ENCODE measurements at regions not wholly inside any gene's neighbourhood (a gene's known extent, or its start where the extent isn't known, plus 50 kb on each side); places are given as distances from the start of the nearest gene placed in this dataset.

DNA sequence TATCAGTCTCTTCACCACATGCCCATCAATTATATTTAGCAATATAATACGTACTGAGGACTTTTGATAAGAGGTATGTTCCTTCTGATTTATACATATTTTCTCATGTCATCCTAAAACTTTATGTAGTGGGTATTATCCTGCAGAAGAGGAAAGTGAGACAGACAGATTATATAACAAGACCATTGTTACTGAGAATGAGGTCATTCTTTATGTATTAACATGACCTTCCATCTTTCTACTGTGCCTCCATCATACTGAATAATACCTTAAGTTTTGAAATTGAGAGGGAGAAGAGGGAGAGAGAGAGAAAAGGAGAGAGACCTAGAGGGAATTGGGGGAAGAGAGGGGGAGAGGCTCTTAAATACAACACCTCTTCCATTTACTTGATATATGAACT is 90.9 kb upstream of the CARMIL1 start:
- intact Hi-C loops (cut with micrococcal nuclease; ENCODE audit: unreplicated experiment), result no loop called here
- H3K4me1 ChIP-seq (ENCODE audit: insufficient read depth, low read length), result no peaks in the 10 kb centered on the region
- H4K20me1 ChIP-seq (ENCODE audit: insufficient read depth, low read length), result no peaks in the 10 kb centered on the region
- no peak overlapping the region for H3K4me3 ChIP-seq (replicated peaks in 1 of 3; ENCODE audit: insufficient read depth in 1 of 3, low read depth in 2 of 3, low read length in 3 of 3)
- H3K27ac ChIP-seq (ENCODE audit: extremely low read length, insufficient read depth, low read length), result no peak overlapping the region
- no peak overlapping the region for H2AFZ ChIP-seq (ENCODE audit: low read length)
- DNase-seq (ENCODE audit: low spot score), result no peak
- WGBS (ENCODE audit: low lambda C conversion rate), result 4% methylated on average over 1 of the region's 1 CpG
- ChIA-PET POLR2A (no interaction called here), CTCF (ENCODE audit: low intra/inter-chr PET ratio, low total read pairs) (no interaction called here)
- FAIRE-seq, result no peak
- 0 out of 5 replicates have a peak, but pooled peaks cover 0 to 4% of the 10 kb centered on the region in 2 experiments for H3K27me3 ChIP-seq (ENCODE audit: control insufficient read depth in 1 of 2, insufficient read depth in 2 of 2, low read length in 2 of 2)
- in situ Hi-C loops (cut with HindIII; ENCODE audit: extremely low pct_ligation_motif_present, low pct_unique_long_range_greater_than_20kb), result no loop called here
- ATAC-seq, result no peak
- TF ChIP-seq SETDB1 (CRISPR knock-in tag; IDR thresholded peaks at IDR 0.05; ENCODE audit: borderline replicate concordance), result no peak
- peak; percentile 74 for TF ChIP-seq ATF7 (IDR thresholded peaks at IDR 0.05)
- no peak for TF ChIP-seq ATF7 (CRISPR knock-in tag; IDR thresholded peaks at IDR 0.05)
- no peak for TF ChIP-seq MEIS1 (CRISPR knock-in tag; IDR thresholded peaks at IDR 0.05; ENCODE audit: borderline replicate concordance)
- no peak for TF ChIP-seq HNRNPLL (IDR thresholded peaks at IDR 0.05; ENCODE audit: low read depth, low read length, poor library complexity, severe bottlenecking)
- no peak for TF ChIP-seq BCLAF1 (IDR thresholded peaks at IDR 0.05)
- TF ChIP-seq, protein P1, sequence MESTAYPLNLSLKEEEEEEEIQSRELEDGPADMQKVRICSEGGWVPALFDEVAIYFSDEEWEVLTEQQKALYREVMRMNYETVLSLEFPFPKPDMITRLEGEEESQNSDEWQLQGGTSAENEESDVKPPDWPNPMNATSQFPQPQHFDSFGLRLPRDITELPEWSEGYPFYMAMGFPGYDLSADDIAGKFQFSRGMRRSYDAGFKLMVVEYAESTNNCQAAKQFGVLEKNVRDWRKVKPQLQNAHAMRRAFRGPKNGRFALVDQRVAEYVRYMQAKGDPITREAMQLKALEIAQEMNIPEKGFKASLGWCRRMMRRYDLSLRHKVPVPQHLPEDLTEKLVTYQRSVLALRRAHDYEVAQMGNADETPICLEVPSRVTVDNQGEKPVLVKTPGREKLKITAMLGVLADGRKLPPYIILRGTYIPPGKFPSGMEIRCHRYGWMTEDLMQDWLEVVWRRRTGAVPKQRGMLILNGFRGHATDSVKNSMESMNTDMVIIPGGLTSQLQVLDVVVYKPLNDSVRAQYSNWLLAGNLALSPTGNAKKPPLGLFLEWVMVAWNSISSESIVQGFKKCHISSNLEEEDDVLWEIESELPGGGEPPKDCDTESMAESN (CRISPR knock-in tag; conservative IDR thresholded peaks at IDR 0.05), result no peak
- TF ChIP-seq AGO1 (IDR thresholded peaks at IDR 0.05; ENCODE audit: low read depth, low read length, poor library complexity, severe bottlenecking), result no peak
- TF ChIP-seq CEBPG (CRISPR knock-in tag; IDR thresholded peaks at IDR 0.05), result no peak
- TF ChIP-seq NPAS2 (CRISPR knock-in tag; IDR thresholded peaks at IDR 0.05; ENCODE audit: borderline replicate concordance), result no peak
- no peak overlapping the region for H3K9ac ChIP-seq (ENCODE audit: insufficient read depth, low read depth, low read length)
- BruUV-seq (replicated peaks), result no TSS peak
- no peaks in the 10 kb centered on the region for H3K9me3 ChIP-seq (ENCODE audit: low read length)
- no peaks in the 10 kb centered on the region for H3K79me2 ChIP-seq (ENCODE audit: insufficient read depth, low read length)
- no peaks in the 10 kb centered on the region for H3K36me3 ChIP-seq (replicated peaks in 1 of 2; ENCODE audit: control insufficient read depth in 1 of 2, insufficient read depth in 2 of 2, low read length in 2 of 2)
- no peak overlapping the region for H3K4me2 ChIP-seq (ENCODE audit: low read depth, low read length)
